Fibroblast of lung (primary cell): ENCODE measurements at regions not wholly inside any gene's neighbourhood (a gene's known extent, or its start where the extent isn't known, plus 50 kb on each side); places are given as distances from the start of the nearest gene placed in this dataset.

Experiments used
- DNase-seq, 2 donors: peaks; one replicate each; pipeline versions ENCODE4 v3.0.0 to v3.0.0-alpha.2; 2010; ENCODE audit warnings: low read depth in 2 of 2
- H2AFZ ChIP-seq: 2 replicates; pipeline ENCODE4 v1.5.1; 2012; ENCODE audit warnings: low read length, control low read depth, inconsistent platforms
- H3K27ac ChIP-seq: 2 replicates; pipeline ENCODE4 v1.5.1; 2011; ENCODE audit warnings: low read length, control low read depth; ENCODE audit not compliant: insufficient read depth
- H3K27me3 ChIP-seq: 2 replicates; pipeline ENCODE4 v1.5.1; 2011; ENCODE audit warnings: mild to moderate bottlenecking, low read length; ENCODE audit not compliant: control insufficient read depth, insufficient read depth
- H3K36me3 ChIP-seq: 2 replicates; pipeline ENCODE4 v1.5.1; 2011; ENCODE audit warnings: low read length; ENCODE audit not compliant: control insufficient read depth, insufficient read depth
- H3K4me1 ChIP-seq: 2 replicates; pipeline ENCODE4 v1.5.1; 2011; ENCODE audit warnings: low read length; ENCODE audit not compliant: control insufficient read depth, insufficient read depth; ENCODE audit errors: extremely low read depth
- H3K4me2 ChIP-seq: 2 replicates; pipeline ENCODE4 v1.5.1; 2011; ENCODE audit warnings: low read length, control low read depth; ENCODE audit not compliant: insufficient read depth; ENCODE audit errors: extremely low read depth
- H3K4me3 ChIP-seq, 4 experiments: fragments of 200-600 bp in 1 of 4; sonication (generic) in 1 of 4; replicated peaks in 1 of 4; 2 replicates each; pipeline ENCODE4 v1.5.1; 2011 to 2016; ENCODE audit warnings: low read length in 4 of 4, low read depth in 3 of 4, mild to moderate bottlenecking in 3 of 4, control low read depth in 2 of 4, inconsistent platforms in 1 of 4, mixed read lengths in 1 of 4; ENCODE audit not compliant: insufficient read depth in 1 of 4; ENCODE audit errors: control extremely low read depth in 1 of 4
- H3K79me2 ChIP-seq: 2 replicates; pipeline ENCODE4 v1.5.1; 2012; ENCODE audit warnings: mild to moderate bottlenecking, low read length, inconsistent platforms; ENCODE audit not compliant: control insufficient read depth, insufficient read depth
- H3K9ac ChIP-seq: 2 replicates; pipeline ENCODE4 v1.5.1; 2011; ENCODE audit warnings: mild to moderate bottlenecking, low read length, control low read depth; ENCODE audit not compliant: insufficient read depth
- H3K9me3 ChIP-seq: 2 replicates; pipeline ENCODE4 v1.5.1; 2012; ENCODE audit warnings: low read depth, low read length; ENCODE audit not compliant: control insufficient read depth, insufficient read depth
- H4K20me1 ChIP-seq: 2 replicates; pipeline ENCODE4 v1.5.1; 2011; ENCODE audit warnings: low read length; ENCODE audit not compliant: control insufficient read depth, insufficient read depth; ENCODE audit errors: extremely low read depth
- CTCF ChIP-seq, 2 donors: IDR thresholded peaks in 1 of 2; conservative IDR thresholded peaks in 1 of 2; 1 replicate in 1 of 2; 2 replicates in 1 of 2; pipeline ENCODE4 v1.5.1; 2011 to 2012; ENCODE audit warnings: low read length in 2 of 2, control low read depth in 1 of 2, inconsistent platforms in 1 of 2, low read depth in 1 of 2, mild to moderate bottlenecking in 1 of 2
- EZH2 ChIP-seq: IDR thresholded peaks from 2 replicates; pipeline ENCODE4 v1.5.1; 2012; ENCODE audit warnings: low read length, control low read depth, mild to moderate bottlenecking; ENCODE audit errors: missing control alignments

- no peaks in the 10 kb centered on the region for H3K36me3 ChIP-seq
- no peak for DNase-seq
Measured at GRCh38 chrX:147741776-147742175, 169.9 kb upstream of the FMR1 start.

GRCh38 chrX:147749308-147749707 is 162.4 kb upstream of the FMR1 start:
- no peak overlapping the region for H3K27ac ChIP-seq
- no peak overlapping the region for H3K9ac ChIP-seq
- H3K36me3 ChIP-seq: no peaks in the 10 kb centered on the region
- TF ChIP-seq CTCF (conservative IDR thresholded peaks at IDR 0.05 in 1 of 2, IDR thresholded peaks at IDR 0.05 in 1 of 2; ENCODE audit: low read depth in 1 of 2, low read length in 2 of 2): no peak
- TF ChIP-seq EZH2: no peak
- no peaks in the 10 kb centered on the region for H3K4me1 ChIP-seq
- H4K20me1 ChIP-seq: no peaks in the 10 kb centered on the region
- no peaks in the 10 kb centered on the region for H3K79me2 ChIP-seq
- no peak overlapping the region for H3K4me2 ChIP-seq
- no peaks in the 10 kb centered on the region for H3K9me3 ChIP-seq
- H3K27me3 ChIP-seq: no peaks in the 10 kb centered on the region
- H3K4me3 ChIP-seq: no peak overlapping the region
- H2AFZ ChIP-seq: no peak overlapping the region
- DNase-seq: no peak

More at GRCh38 chrX:147741776-147742175, 169.9 kb upstream of the FMR1 start:
- H3K4me2 ChIP-seq: no peak overlapping the region
- no peaks in the 10 kb centered on the region for H3K27me3 ChIP-seq
- no peak for TF ChIP-seq EZH2
- TF ChIP-seq CTCF (conservative IDR thresholded peaks at IDR 0.05 in 1 of 2, IDR thresholded peaks at IDR 0.05 in 1 of 2; ENCODE audit: low read depth in 1 of 2, low read length in 2 of 2): no peak
- no peaks in the 10 kb centered on the region for H3K79me2 ChIP-seq
- H2AFZ ChIP-seq: no peak overlapping the region
- no peaks in the 10 kb centered on the region for H3K4me1 ChIP-seq
- H3K27ac ChIP-seq: no peak overlapping the region
- no peaks in the 10 kb centered on the region for H3K9me3 ChIP-seq
- no peak overlapping the region for H3K9ac ChIP-seq
- no peak overlapping the region for H3K4me3 ChIP-seq
- H4K20me1 ChIP-seq: no peaks in the 10 kb centered on the region

- no peak for DNase-seq
- TF ChIP-seq CTCF (conservative IDR thresholded peaks at IDR 0.05 in 1 of 2, IDR thresholded peaks at IDR 0.05 in 1 of 2; ENCODE audit: low read depth in 1 of 2, low read length in 2 of 2) (no peak), EZH2 (no peak)
Measured at GRCh38 chrX:147757750-147758149, 154.0 kb upstream of the FMR1 start.

More at GRCh38 chrX:147757750-147758149, 154.0 kb upstream of the FMR1 start:
- no peaks in the 10 kb centered on the region for H3K4me1 ChIP-seq
- no peaks in the 10 kb centered on the region for H3K9me3 ChIP-seq
- H3K27ac ChIP-seq: no peak overlapping the region
- H3K4me2 ChIP-seq: no peak overlapping the region
- H3K27me3 ChIP-seq: no peaks in the 10 kb centered on the region
- no peak overlapping the region for H3K9ac ChIP-seq
- H3K79me2 ChIP-seq: no peaks in the 10 kb centered on the region
- no peak overlapping the region for H2AFZ ChIP-seq
- no peaks in the 10 kb centered on the region for H3K36me3 ChIP-seq
- no peaks in the 10 kb centered on the region for H4K20me1 ChIP-seq
- no peak overlapping the region for H3K4me3 ChIP-seq
